COR-L47 (cell line): ENCODE measurements at regions not wholly inside any gene's neighbourhood (a gene's known extent, or its start where the extent isn't known, plus 50 kb on each side); places are given as distances from the start of the nearest gene placed in this dataset.
"Not testable (repeated sequence)": the region's sequence is repeated elsewhere in the genome, so short reads cannot be mapped to it uniquely, and the experiment has no call there.

Experiments used
- DNase-seq: peaks from one replicate; lab custom pipeline; 2025; lab: John Stamatoyannopoulos, UW

DNA sequence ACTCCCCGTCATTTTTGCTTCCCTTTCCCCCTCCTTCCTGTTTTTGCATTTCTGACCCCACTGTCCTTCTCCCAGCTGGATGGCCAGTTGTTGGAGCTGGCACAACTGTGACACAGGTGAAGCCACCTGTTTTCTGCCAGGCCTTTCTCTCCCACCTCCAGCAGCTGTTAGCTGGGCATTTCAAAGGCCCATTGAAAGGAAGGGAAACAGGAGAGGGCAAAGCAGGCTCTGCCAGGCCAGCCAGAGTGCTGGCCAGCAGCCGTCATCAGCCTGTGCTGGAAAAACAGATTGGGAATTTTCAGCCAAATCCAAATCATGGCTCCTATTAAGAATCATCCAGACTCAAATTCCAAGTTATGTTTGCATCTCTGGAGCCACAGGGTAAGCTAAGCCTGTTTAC, 155.2 kb upstream of the C2CD4B start:
- no peak for DNase-seq

DNA sequence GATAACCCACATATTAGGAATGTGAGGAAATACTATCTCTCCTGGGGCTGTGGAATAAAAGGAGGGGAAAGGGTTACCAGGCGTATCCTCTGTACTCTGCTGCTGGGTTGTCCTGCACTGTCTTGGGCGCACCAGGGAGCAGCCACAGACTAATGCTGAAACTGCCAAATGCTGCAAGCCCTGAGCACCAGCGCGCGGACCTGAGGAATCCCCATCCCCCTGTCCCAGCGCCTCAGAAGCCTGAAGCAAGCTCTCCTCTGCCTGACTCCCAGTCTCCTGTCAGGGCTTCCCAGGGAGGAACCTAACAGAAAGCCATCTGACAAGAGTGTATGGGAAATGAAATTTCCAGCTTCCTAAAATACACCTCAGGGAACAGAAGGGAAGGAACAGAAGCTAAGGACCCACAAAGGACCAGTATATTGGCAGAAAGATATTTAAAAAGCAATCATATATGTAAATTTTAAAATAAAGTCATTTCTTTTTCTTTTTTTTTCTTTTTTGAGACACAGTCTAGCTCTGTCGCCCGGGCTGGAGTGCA, 158.3 kb upstream of the C2CD4B start:
- DNase-seq = no peak

DNA sequence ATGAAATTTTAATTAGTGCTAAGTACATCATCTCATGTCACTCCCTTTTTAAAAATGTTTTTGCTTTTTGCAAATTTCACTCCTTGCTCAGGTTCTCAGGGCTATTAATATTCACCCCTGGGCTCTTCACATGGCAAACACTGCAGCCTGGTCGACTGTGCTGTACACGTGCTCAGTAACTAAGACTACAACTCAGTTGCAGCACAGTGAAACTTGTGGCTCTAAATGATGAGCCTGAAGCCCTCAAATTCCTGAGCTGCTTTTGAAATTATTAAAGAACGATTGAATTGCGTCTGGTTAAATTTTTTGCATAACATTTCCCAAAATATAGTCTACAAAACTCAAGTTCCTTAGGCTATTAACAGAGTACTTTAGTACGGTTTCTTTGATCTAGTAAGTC, 159.3 kb upstream of the C2CD4B start:
- no peak for DNase-seq

DNA sequence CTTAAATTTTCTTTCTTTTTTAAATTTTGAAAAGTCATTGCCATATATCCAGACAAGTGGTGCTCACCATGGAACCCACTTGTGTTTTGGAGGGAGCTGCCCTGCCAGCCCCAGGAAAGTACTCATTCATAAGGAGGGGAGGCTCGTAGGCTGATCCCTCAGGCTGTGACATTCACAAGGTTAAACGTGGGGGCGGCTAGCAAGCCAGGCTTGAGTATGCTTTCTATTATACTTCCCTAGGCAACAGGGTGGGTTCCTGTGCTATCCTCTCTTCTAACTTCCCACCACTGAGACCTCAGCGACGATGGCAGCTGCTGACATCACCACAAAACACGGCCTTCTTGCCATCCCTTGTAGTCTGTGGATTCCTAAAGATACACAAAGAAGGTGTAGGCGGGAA, 160.5 kb upstream of the C2CD4B start:
- no peak for DNase-seq

DNA sequence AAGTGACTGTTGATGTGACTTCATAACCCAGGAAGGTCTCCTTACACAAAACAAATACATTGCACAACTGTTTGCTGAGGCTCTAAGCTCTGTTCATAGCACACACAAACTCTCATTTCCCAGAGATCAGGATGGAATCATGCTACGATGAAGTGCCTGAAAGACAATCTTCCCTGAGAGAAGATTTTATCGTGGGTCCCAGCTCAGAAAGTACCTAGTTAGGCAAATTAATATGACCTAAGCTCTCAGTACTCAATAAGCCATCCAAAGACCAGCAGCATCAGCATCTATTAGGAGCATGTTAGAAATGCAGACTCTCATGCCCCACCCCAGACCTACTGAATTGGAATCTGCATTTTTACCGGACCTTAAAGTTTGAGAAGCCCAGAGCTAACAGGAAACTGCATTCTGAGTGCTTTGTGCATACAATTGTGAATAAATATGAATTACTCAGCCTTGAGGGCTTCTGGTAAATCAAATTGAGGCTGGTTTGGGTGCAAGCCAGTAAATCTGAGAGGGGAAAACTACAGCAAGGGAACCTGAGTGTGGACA, 161.5 kb upstream of the C2CD4B start:
- no peak for DNase-seq

DNA sequence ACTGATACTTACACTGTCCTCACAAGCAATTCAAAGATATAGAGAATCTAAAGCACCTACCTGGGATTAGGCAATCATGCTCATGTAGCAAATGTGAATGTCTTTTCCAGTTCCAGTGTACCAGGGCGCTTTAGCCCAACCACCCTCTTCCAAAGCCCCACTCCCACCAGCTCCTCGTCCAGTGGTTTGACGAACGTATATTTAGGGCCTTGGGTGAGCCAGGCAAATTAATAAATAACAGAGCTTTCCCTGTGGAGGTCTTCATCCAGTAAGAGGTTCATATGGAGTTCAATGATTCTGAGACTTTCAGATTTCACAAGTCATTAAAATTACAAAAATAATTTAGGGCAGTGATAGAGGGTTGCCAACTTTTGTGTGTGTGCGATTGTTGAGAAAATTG, 162.3 kb upstream of the C2CD4B start:
- DNase-seq = no peak

DNA sequence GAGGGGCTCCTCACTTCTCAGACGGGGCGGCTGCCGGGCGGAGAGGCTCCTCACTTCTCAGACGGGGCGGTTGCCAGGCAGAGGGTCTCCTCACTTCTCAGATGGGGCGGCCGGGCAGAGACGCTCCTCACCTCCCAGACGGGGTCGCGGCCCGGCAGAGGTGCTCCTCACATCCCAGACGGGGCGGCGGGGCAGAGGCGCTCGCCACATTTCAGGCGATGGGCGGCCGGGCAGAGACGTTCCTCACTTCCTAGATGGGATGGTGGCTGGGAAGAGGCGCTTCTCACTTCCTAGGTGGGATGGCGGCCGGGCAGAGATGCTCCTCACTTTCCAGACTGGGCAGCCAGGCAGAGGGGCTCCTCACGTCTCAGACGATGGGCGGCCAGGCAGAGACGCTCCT, 167.4 kb upstream of the C2CD4B start:
- not testable (repeated sequence) for DNase-seq

DNA sequence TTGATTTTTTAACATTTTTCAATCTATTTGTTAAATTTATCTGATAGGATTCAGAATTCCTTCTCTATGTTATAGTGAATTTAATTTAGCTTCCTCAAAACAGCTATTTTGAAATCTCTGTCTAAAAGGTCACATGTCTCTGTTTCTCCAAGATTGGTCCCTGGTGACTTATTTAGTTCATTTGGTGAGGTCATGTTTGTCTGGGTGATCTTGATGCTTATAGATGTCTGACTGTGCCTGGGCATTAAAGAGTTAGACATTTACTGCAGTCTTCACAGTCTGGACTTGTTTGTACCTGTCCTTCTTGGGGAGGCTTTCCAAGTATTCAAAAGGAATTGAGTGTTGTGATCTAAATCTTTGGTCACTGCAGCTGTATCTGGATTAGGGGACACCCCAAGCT, 169.5 kb upstream of the C2CD4B start:
- no peak for DNase-seq

DNA sequence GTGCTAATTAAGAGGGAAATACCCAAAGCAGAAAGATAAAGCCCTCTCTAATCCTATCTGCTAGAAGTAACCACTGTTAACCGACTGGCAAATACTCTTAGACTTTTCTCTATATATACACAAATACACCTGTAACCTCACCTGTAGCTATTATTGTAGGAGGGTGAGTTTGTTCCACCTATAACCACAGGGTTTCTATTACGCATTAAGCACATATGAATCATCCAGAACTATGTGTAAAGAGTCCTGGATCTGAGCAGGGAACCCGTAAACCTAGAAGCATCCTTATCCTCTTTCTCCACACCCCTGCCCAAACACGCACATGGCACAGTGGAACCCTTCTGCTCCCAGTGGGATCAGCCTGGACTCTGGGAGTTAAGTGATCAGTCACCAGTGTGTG, 172.8 kb upstream of the C2CD4B start:
- DNase-seq = no peak

DNA sequence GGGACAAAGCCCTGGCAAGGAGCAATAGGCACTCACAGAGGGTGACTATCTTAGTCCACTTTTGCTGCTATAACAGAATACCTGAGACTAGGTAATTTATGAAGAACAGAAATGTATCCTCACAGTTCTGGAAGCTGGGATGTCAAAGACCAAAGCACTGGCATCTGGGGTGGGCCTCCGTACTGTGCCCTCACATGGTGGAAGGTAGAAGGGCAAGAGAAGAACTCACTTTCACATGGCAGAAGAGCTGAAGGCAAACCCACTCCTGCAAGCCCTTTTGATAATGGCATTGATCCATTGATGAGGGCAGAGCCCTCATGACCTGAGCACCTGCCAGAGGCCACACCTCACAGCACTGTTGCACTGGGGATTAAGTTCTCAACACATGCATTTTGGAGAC, 173.4 kb upstream of the C2CD4B start:
- no peak for DNase-seq

DNA sequence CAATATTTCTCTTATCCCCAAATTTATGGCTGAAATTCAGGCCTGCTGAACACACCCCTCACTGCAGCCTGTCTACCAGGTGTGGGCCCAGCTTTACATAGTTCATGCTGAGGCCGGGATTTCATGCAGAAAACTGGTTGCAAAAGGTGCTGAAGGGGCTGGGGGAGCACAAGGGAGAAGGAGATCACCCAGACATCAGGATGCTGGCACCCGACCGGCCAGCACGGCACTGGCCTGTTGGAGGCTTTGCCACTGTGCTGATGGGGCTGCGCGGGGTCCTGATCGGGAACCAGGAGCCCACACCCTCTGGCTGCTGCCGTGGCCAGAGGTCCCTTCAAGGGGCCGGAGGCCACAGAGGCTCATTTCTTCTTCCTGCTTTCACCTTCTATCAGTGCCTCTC, 177.9 kb upstream of the C2CD4B start:
- DNase-seq = no peak

DNA sequence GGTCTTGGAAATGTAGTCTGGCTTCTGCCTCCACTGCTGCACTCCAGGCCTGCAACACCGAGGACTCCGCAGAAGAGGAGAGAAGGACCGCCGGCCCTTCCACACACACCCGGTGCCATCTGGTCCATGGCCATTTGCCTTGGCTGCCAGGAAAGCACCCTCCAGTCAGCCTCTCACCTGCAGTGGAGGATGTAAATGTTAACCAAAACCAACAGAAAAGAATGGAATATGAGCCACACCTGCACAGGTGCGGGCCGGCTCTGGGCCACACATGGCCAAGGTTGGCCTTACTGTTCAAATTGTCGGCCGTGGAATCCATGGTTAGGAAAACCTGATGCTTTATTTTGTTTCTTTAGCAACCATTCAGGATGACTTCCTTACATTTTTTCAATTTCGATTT, 178.3 kb upstream of the C2CD4B start:
- DNase-seq = no peak

DNA sequence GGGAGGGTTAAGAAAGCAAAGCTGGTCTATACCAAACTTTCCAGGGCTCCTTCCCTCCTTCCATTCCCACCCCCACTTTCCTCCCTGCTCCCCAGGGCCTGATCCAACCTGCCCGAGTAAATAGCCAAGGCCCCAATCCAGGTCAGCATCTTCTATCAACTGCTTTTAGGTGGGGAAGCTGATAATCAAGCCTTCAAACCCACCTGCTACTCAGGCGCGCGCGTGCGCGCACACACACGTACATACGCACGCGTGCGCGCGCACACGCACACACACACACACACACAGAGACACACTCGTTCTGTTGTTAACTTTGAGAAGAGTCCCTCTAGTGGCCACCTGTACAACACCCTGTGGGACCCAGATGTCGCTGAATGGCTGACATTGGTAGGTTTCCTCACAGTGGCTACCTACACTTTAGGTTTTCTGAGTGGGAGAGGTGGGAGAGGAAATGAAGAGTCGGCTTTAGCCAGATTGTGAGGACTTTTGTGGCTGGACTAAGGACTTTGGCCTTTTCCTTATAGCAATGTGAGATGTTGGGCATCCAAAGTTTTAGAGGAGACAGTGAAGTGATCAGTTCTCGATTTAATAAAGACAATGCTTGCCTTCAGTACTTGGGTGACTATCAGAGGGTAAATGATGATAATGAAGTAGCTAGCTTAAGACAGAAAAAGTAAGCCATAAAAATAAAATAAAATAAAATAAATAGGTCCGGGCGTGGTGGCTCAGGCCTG, 179.9 kb upstream of the C2CD4B start:
- no peak for DNase-seq

DNA sequence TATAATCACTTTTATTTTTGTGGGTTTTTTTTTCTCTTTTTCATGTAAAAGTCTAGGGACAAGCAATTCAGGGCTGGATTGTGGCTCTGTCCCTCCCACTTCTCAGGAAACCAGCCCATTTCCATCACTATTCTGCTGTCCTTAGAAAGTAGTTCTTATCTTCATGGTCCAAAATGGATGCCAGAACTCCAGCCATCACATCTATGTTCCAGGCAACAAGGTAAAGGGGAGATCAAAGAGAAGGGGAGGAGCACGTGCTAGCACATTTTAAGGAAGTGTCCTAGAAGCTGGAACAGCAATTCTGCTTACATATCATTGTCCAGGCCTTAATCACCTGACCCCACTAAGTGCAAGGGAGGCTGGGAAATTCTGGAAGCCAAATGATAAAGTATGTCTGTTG, 181.1 kb upstream of the C2CD4B start:
- no peak for DNase-seq

DNA sequence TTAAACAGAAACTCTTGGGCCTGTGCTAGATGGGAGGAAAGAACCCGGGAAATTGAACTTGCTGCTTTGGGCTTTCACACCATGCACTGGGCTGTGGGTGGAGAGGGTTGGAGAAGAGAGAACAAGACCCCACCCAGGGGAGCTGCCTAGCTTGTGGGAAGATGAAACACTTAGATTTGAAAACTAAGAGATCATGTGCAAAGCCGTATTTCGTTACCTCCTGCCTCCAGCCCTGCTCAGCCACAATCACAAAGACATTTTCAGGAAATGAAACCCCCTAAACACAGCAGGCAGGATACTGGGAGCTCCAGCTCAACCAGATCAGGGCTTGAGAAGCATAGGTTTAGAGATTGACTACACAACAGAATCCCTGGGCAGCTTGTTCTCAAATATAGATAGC, 183.0 kb upstream of the C2CD4B start:
- DNase-seq = no peak

DNA sequence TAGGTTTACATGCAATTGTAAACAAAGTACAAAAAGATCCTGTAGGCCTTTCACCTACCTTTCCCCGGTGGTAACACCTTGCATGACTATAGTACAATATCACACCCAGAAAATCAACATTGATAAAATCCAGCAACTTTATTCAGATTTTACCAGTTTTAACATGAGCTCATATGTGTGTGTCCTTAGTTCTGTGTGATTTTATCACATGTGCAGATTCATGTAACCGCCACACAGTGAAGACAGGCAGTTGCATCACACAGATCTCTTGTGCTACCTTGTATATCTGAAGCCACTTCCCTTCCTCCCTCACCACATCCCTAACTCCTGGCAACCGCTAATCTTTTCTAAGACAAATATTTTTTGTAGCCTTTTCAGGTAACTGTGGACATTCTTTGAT, 183.5 kb upstream of the C2CD4B start:
- DNase-seq = no peak

DNA sequence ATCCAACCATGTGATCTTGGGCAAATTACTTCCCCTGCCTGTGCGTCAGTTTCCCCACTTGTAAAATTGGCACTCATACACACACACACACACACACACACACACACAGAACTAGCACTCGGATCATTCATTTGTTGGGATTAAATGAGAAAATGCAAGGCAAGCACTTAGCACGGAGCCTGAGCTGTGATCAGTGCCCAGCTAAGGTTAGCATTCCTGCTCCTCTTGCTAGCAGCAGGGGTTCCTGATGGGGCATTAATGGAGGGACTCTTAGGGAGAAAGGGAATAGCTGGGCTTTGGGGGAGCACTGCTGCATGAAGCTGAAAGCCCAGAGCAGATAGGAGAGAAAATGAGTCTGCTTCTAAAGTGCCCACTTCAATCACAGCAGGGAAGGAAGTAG, 187.7 kb upstream of the C2CD4B start:
- DNase-seq = no peak

DNA sequence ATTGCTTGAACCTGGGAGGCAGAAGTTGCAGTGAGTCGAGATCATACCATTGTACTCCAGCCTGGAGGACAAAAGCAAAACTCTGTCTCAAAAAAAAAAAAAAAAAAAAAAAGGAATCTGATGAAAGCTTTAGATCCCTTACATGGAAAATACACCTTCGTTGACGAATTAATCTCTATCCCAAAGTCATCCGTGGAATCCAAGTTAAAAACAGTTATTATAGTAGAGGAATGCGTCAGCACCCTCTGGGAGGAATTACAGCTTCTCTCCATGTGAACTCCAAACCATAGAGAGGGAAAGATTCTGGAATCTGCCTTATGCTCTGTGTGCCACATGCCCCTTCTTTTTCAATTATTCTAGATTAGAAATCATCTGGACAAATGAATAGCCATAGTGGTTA, 192.3 kb upstream of the C2CD4B start:
- no peak for DNase-seq

DNA sequence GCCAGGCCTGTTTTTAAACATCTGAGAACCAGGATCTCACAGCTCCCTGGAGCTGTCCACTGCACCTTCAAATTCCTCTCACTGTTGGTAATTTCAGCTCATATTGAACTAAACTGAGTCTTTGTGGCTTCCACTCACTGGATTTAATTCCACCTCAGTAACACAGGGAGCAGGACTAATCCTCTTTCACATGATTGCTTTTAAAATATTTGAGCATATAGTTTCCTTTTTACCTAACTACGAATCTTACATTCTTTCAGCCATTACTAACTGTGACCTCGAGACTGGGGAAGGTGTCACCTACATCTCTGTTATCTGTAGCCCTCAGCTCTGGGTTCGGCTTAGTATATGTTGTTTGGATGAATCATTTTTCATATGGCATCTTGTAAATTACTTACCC, 194.3 kb upstream of the C2CD4B start:
- DNase-seq = no peak

DNA sequence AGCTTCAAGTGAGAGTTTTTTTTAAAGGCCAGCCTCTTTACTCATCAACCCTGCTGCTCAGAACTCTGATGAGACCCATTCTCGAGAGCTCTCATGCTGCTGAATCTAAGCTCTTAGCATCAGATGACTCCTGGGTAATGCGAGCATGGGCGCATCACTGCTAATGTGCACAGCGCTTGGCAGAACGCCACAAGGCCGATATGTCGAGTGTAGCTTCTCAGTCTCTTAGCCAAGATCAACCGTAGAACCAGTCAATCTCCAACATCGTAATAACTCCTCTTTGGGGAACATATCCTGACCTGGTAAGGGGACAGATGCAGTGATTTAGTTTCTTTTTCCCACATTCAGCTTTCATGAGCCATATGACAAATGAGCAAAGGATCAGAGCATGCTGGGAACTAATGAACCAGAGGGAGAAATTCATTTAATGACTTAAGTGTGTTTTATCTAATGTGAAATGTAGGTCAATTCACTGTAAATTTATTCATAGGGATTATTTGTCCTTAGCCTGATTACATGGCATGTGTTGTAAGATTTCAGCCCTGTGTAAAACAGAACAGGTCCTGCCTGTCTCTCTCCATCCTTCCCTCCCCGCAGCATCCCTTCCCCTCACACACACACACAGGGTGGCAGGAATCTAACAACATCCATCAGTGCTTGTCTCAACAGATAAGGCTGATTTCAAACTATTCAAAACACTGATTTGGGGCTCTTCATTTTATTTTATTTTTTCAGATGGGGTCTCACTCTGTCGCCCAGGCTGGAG, 195.4 kb upstream of the C2CD4B start:
- DNase-seq = peak; percentile 15

DNA sequence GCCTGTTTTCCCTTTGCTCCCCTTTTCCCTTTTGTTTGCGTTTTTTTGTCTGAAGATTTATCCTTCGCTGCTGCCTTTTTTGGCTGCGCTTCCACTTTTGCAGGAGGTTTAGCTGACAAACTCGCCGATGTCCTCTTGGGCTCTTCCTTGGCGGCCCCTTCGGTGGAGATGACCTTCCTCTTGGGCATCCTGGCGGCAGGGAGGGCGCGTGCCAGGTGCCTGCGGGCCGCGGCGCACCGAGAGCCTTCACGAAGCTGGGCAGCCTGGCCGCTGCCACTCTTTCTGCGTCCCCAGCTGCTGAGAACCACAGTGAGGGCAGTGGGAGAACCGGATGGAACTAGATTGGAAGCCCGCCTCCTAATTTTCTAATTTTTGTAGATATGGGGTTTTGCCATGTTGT, 197.1 kb upstream of the C2CD4B start:
- DNase-seq = no peak

DNA sequence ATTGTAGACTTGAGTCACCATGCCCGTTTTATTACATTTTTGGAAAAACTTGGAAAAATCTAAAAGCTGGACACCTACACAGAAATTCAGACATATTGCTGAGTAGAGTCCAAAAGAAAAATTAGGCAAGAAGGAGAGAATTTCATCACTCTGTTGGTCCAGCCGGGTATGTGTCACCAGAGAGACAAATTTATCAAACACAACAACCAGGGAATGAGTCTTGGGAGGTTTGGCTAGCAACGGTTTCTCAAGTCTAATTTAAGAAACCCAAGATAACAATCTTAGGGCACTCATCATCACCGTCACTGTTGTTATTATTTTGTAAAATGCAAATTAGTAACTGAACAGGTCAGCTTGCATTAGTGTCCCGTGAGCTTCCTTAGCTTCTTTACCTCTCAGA, 197.5 kb upstream of the C2CD4B start:
- DNase-seq = no peak

DNA sequence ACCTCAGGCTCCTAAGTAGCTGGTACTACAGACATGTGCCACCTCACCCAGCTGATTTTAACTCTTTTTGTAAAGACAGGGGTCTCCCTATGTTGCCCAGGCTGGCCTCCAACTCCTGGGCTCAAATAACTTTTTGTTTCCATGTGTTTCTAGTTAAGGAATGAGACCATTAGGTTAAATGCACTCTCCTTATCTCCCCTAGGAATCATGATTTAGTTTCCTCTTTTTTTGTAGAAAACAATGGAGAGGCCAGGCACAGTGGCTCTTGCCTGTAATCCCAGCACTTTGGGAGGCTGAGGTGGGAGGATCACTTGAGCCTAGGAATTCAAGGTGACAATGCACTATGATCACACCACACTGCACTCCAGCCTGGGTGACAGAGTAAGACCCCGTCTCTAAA, 198.8 kb upstream of the C2CD4B start:
- no peak for DNase-seq
